ENCODE measurements at regions not wholly inside any gene's neighbourhood (a gene's known extent, or its start where the extent isn't known, plus 50 kb on each side); places are given as distances from the start of the nearest gene placed in this dataset.
A peak's percentile ranks its signal among the peaks of the same experiment; 100 is the strongest.

- TF ChIP-seq, protein P1, sequence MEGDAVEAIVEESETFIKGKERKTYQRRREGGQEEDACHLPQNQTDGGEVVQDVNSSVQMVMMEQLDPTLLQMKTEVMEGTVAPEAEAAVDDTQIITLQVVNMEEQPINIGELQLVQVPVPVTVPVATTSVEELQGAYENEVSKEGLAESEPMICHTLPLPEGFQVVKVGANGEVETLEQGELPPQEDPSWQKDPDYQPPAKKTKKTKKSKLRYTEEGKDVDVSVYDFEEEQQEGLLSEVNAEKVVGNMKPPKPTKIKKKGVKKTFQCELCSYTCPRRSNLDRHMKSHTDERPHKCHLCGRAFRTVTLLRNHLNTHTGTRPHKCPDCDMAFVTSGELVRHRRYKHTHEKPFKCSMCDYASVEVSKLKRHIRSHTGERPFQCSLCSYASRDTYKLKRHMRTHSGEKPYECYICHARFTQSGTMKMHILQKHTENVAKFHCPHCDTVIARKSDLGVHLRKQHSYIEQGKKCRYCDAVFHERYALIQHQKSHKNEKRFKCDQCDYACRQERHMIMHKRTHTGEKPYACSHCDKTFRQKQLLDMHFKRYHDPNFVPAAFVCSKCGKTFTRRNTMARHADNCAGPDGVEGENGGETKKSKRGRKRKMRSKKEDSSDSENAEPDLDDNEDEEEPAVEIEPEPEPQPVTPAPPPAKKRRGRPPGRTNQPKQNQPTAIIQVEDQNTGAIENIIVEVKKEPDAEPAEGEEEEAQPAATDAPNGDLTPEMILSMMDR (IDR thresholded peaks at IDR 0.05), result no peak
- no peaks in the 10 kb centered on the region for H3K4me1 ChIP-seq
- H3K36me3 ChIP-seq, result no peaks in the 10 kb centered on the region
- no peaks in the 10 kb centered on the region for H3K27me3 ChIP-seq
- no peak for DNase-seq (ENCODE audit: low spot score)
- no peak overlapping the region for H3K27ac ChIP-seq
- no peak overlapping the region for H3K4me3 ChIP-seq
- no peaks in the 10 kb centered on the region for H3K9me3 ChIP-seq
These were observed 1254.9 kb upstream of the WWC1 start for GRCh38 chr5:167036585-167036984.

- no peak for DNase-seq (ENCODE audit: low spot score)
- H3K9me3 ChIP-seq, result no peaks in the 10 kb centered on the region
- no peak overlapping the region for H3K27ac ChIP-seq
- no peaks in the 10 kb centered on the region for H3K36me3 ChIP-seq
- H3K4me3 ChIP-seq, result no peak overlapping the region
- no peaks in the 10 kb centered on the region for H3K27me3 ChIP-seq
- TF ChIP-seq, protein P1 (IDR thresholded peaks at IDR 0.05), result peak in 1 of 2 donors; percentile 66
- H3K4me1 ChIP-seq, result no peaks in the 10 kb centered on the region
These were observed 1242.3 kb upstream of the WWC1 start for GRCh38 chr5:167049043-167049663.

DNA sequence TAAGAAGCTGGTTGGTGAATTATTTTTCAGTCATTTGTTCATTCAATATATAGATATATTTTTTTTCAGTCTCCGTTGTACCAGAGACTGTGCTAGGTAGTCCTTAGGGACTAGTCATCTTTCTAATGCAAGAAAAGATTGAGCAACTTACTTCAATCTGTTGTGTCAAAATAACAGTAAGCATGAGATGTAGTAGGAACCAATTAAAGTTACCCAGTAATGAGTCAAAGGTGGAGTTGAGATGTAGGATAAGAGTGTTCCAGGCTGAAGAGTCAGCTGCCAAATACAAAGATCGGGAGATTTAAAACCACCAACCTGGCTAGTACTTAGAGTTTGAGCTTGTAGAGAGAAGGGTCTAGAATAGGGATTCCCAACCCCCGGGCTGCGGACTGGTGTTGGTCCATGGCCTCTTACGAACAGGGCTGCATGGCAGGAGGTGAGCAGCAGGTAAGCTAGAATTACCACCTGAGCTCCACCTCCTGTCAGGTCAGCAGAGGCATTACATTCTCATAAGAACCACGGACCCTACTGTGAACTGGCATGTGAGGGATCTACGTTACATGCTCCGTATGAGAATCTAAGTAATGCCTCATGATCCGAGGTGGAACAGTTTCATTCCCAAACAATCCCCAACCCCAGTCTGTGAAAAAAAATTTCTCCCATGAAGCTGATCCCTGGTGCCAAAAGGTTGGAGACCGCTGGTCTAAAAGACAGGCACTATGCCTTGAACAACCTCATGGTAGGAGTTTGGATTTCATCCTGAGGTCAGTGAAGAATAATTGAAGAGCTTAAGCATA is 1241.5 kb upstream of the WWC1 start:
- H3K27ac ChIP-seq, result no peak overlapping the region
- no peaks in the 10 kb centered on the region for H3K36me3 ChIP-seq
- H3K4me1 ChIP-seq, result no peaks in the 10 kb centered on the region
- no peaks in the 10 kb centered on the region for H3K9me3 ChIP-seq
- TF ChIP-seq, protein P1 (IDR thresholded peaks at IDR 0.05), result no peak
- no peak overlapping the region for H3K4me3 ChIP-seq
- no peak for DNase-seq (ENCODE audit: low spot score)
- no peaks in the 10 kb centered on the region for H3K27me3 ChIP-seq

DNA sequence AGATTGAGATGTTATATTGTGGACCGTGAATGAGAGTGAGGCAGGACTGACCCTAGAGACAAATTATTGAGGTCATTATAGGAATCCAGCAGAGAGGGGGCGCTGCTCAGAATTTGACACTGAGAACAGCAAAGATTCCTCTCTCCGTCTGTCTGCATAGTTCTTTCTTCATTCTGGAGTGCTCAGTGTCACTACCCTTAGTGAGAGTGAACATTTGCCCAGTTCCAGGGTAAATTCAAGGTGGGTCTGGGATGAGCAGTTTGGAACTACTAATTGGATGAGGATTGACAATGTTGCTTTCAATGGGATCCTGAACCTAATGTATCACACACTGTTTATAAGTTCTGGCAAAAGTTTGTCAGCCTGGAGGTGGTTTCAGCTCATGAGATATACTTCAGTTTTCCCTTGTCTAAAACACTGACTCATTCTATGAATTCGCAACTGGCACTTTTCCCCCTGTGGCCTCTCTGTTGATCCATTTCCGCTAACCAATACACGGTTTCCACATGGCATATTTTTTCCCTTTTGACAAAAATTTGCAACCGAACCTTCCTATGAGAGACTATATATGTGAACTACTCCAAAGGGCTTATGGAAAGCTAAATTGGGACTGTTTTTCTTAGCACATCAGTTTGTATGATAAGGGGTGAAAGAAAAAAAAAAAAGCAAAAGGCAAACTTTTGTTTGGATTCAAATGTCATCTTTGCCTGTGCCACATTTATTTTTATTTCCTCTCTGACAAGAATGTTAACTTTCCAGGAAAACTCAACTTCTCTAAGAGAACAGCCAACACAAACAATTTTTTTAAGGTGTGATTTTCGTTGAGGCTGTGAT is 1240.7 kb upstream of the WWC1 start:
- no peaks in the 10 kb centered on the region for H3K36me3 ChIP-seq
- H3K4me3 ChIP-seq, result no peak overlapping the region
- H3K4me1 ChIP-seq, result no peaks in the 10 kb centered on the region
- no peaks in the 10 kb centered on the region for H3K9me3 ChIP-seq
- no peaks in the 10 kb centered on the region for H3K27me3 ChIP-seq
- no peak for DNase-seq (ENCODE audit: low spot score)
- TF ChIP-seq, protein P1 (IDR thresholded peaks at IDR 0.05), result no peak
- H3K27ac ChIP-seq, result no peak overlapping the region

- no peak overlapping the region for H3K4me3 ChIP-seq
- no peaks in the 10 kb centered on the region for H3K4me1 ChIP-seq
- no peak overlapping the region for H3K27ac ChIP-seq
- DNase-seq (ENCODE audit: low spot score), result no peak
- H3K9me3 ChIP-seq, result no peaks in the 10 kb centered on the region
- TF ChIP-seq, protein P1 (IDR thresholded peaks at IDR 0.05), result no peak
- H3K36me3 ChIP-seq, result no peaks in the 10 kb centered on the region
- no peaks in the 10 kb centered on the region for H3K27me3 ChIP-seq
These were observed 1240.1 kb upstream of the WWC1 start for GRCh38 chr5:167051402-167051768.
